Mesenchymal stem cell (in vitro differentiated cells and primary cell): ENCODE measurements at regions not wholly inside any gene's neighbourhood (a gene's known extent, or its start where the extent isn't known, plus 50 kb on each side); places are given as distances from the start of the nearest gene placed in this dataset.

Experiments
- DNase-seq: peaks from one replicate; pipeline ENCODE4 v3.0.0-alpha.2; 2013
- H2AFZ ChIP-seq: one replicate; pipeline ENCODE4 v1.6.1; 2013; ENCODE audit warnings: low read depth, mild to moderate bottlenecking, control low read depth, inconsistent platforms, low read length, moderate library complexity
- H2AK5ac ChIP-seq: 2 replicates; pipeline ENCODE4 v1.6.1; 2013; ENCODE audit warnings: low read length, moderate library complexity, mild to moderate bottlenecking, inconsistent platforms; ENCODE audit not compliant: severe bottlenecking
- H2BK120ac ChIP-seq: one replicate; pipeline ENCODE4 v1.6.1; 2013; ENCODE audit warnings: low read depth, mild to moderate bottlenecking, inconsistent platforms, low read length, moderate library complexity
- H2BK12ac ChIP-seq, 2 experiments: one replicate each; pipeline ENCODE4 v1.6.1; 2013; ENCODE audit warnings: inconsistent platforms in 2 of 2, low read length in 2 of 2, mild to moderate bottlenecking in 2 of 2, moderate library complexity in 2 of 2, control low read depth in 1 of 2
- H2BK15ac ChIP-seq: one replicate; pipeline ENCODE4 v1.6.1; 2013; ENCODE audit warnings: mild to moderate bottlenecking, low read depth, inconsistent platforms; ENCODE audit not compliant: poor library complexity, severe bottlenecking
- H2BK5ac ChIP-seq: 2 replicates; pipeline ENCODE4 v1.6.1; 2013; ENCODE audit warnings: low read depth, mild to moderate bottlenecking, low read length, control low read depth, inconsistent platforms; ENCODE audit not compliant: poor library complexity, severe bottlenecking
- H3K14ac ChIP-seq, 2 experiments: one replicate each; pipeline ENCODE4 v1.6.1; 2013; ENCODE audit warnings: inconsistent platforms in 2 of 2, low read length in 2 of 2, control low read depth in 1 of 2, mild to moderate bottlenecking in 1 of 2, moderate library complexity in 1 of 2
- H3K18ac ChIP-seq, 2 experiments: one replicate each; pipeline ENCODE4 v1.6.1; 2013; ENCODE audit warnings: inconsistent platforms in 2 of 2, low read length in 2 of 2, control low read depth in 1 of 2, low read depth in 1 of 2, mild to moderate bottlenecking in 1 of 2
- H3K23ac ChIP-seq, 2 experiments: one replicate each; pipeline ENCODE4 v1.6.1; 2013; ENCODE audit warnings: inconsistent platforms in 2 of 2, low read length in 2 of 2, mild to moderate bottlenecking in 2 of 2, moderate library complexity in 2 of 2, control low read depth in 1 of 2
- H3K27ac ChIP-seq: 2 replicates; pipeline ENCODE4 v1.5.1; 2013; ENCODE audit warnings: mild to moderate bottlenecking, moderate library complexity, low read length, control low read depth, inconsistent platforms; ENCODE audit not compliant: poor library complexity, severe bottlenecking
- H3K27me3 ChIP-seq, 2 experiments: 2 replicates each; pipeline versions ENCODE4 v1.6.1 to v1.7.0; 2013; ENCODE audit warnings: low read length in 2 of 2, mild to moderate bottlenecking in 2 of 2, moderate library complexity in 2 of 2, control low read depth in 1 of 2, inconsistent platforms in 1 of 2; ENCODE audit not compliant: control insufficient read depth in 1 of 2, insufficient read depth in 1 of 2
- H3K36me3 ChIP-seq, 2 experiments: 2 replicates each; pipeline versions ENCODE4 v1.6.1 to v1.7.0; 2013; ENCODE audit warnings: low read length in 2 of 2, control low read depth in 1 of 2, inconsistent platforms in 1 of 2, low read depth in 1 of 2, mild to moderate bottlenecking in 1 of 2; ENCODE audit not compliant: insufficient read depth in 2 of 2, control insufficient read depth in 1 of 2
- H3K4ac ChIP-seq, 2 experiments: one replicate each; pipeline ENCODE4 v1.6.1; 2013; ENCODE audit warnings: inconsistent platforms in 2 of 2, low read length in 2 of 2, mild to moderate bottlenecking in 2 of 2, moderate library complexity in 2 of 2, control low read depth in 1 of 2, low read depth in 1 of 2
- H3K4me1 ChIP-seq: 2 replicates; pipeline ENCODE4 v1.6.1; 2013; ENCODE audit warnings: low read depth, low read length, control low read depth; ENCODE audit not compliant: control insufficient read depth, insufficient read depth
- H3K4me2 ChIP-seq: 2 replicates; pipeline ENCODE4 v1.6.1; 2013; ENCODE audit warnings: low read length, mild to moderate bottlenecking, inconsistent platforms; ENCODE audit not compliant: poor library complexity, severe bottlenecking
- H3K4me3 ChIP-seq, 2 experiments: 2 replicates each; pipeline versions ENCODE4 v1.5.1 to v1.7.0; 2013; ENCODE audit warnings: low read length in 2 of 2, mild to moderate bottlenecking in 2 of 2, control low read depth in 1 of 2, low read depth in 1 of 2; ENCODE audit not compliant: insufficient read depth in 1 of 2
- H3K79me1 ChIP-seq: replicated peaks from 2 replicates; pipeline ENCODE4 v1.6.1; 2013; ENCODE audit warnings: mild to moderate bottlenecking, control low read depth, low read length, inconsistent platforms; ENCODE audit not compliant: poor library complexity, severe bottlenecking
- H3K9ac ChIP-seq: 2 replicates; pipeline ENCODE4 v1.7.0; 2013; ENCODE audit warnings: mild to moderate bottlenecking, low read length, moderate library complexity
- H3K9me3 ChIP-seq: 2 replicates; pipeline ENCODE4 v1.7.0; 2013; ENCODE audit warnings: mild to moderate bottlenecking, low read length; ENCODE audit not compliant: control insufficient read depth
- H4K8ac ChIP-seq: one replicate; pipeline ENCODE4 v1.6.1; 2013; ENCODE audit warnings: inconsistent platforms, mild to moderate bottlenecking, low read length, moderate library complexity
- H4K91ac ChIP-seq: one replicate; pipeline ENCODE4 v1.6.1; 2013; ENCODE audit warnings: mild to moderate bottlenecking, low read length, inconsistent platforms
- WGBS: methylation state at CpG from one replicate; pipeline ENCODE4 v1.1.7; 2013; ENCODE audit warnings: mixed read lengths; 5-methylcytosine and 5-hydroxymethylcytosine counted together

GRCh38 chr10:58082248-58082647 lies 185.4 kb downstream of the IPMK start:
- no peak overlapping the region for H2AK5ac ChIP-seq
- 90% methylated on average over 2 of the region's 3 CpGs for WGBS
- no peak overlapping the region for H2BK5ac ChIP-seq
- no peak overlapping the region for H3K4me2 ChIP-seq
- H2AFZ ChIP-seq, result no peak overlapping the region
- H2BK15ac ChIP-seq, result no peak overlapping the region
- no peaks in the 10 kb centered on the region for H3K79me1 ChIP-seq
- no peak overlapping the region for H3K23ac ChIP-seq
- H3K4ac ChIP-seq, result no peak overlapping the region
- H3K4me1 ChIP-seq, result no peaks in the 10 kb centered on the region
- no peak overlapping the region for H3K18ac ChIP-seq
- H3K27me3 ChIP-seq, result peaks cover 0 to 8% of the 10 kb centered on the region in 2 experiments
- no peak overlapping the region for H3K4me3 ChIP-seq
- H3K9me3 ChIP-seq, result no peaks in the 10 kb centered on the region
- no peaks in the 10 kb centered on the region for H3K36me3 ChIP-seq
- H3K27ac ChIP-seq, result no peak overlapping the region
- no peak overlapping the region for H3K14ac ChIP-seq
- DNase-seq, result no peak
- H3K9ac ChIP-seq, result no peak overlapping the region
- H4K91ac ChIP-seq, result no peak overlapping the region
- H4K8ac ChIP-seq, result no peak overlapping the region
- H2BK120ac ChIP-seq, result no peak overlapping the region
- H2BK12ac ChIP-seq, result no peak overlapping the region

- Histone ChIP-seq H3K79me1 (no peaks in the 10 kb centered on the region), H3K27me3 (peaks cover 0 to 8% of the 10 kb centered on the region in 2 experiments), H3K9me3 (no peaks in the 10 kb centered on the region), H3K9ac (no peak overlapping the region), H4K8ac (no peak overlapping the region), H3K27ac (no peak overlapping the region), H3K4me1 (no peaks in the 10 kb centered on the region), H2BK15ac (no peak overlapping the region), H3K36me3 (no peaks in the 10 kb centered on the region), H3K4me2 (no peak overlapping the region), H2BK5ac (no peak overlapping the region), H3K4me3 (no peak overlapping the region), H3K14ac (no peak overlapping the region), H2AFZ (no peak overlapping the region), H3K23ac (no peak overlapping the region), H3K4ac (no peak overlapping the region), H2BK12ac (no peak overlapping the region), H4K91ac (no peak overlapping the region), H3K18ac (no peak overlapping the region), H2AK5ac (no peak overlapping the region), H2BK120ac (no peak overlapping the region)
- WGBS, result 36% methylated on average over 2 of the region's 2 CpGs
- no peak for DNase-seq
Observed at GRCh38 chr10:58081353-58081752, 186.3 kb downstream of the IPMK start.

GRCh38 chr10:58079461-58079860 lies 188.2 kb downstream of the IPMK start:
- H2AFZ ChIP-seq, result no peak overlapping the region
- H2BK120ac ChIP-seq, result no peak overlapping the region
- no peak overlapping the region for H3K4me2 ChIP-seq
- no peak overlapping the region for H4K8ac ChIP-seq
- H3K4me3 ChIP-seq, result no peak overlapping the region
- no peak overlapping the region for H3K9ac ChIP-seq
- no peak overlapping the region for H2BK5ac ChIP-seq
- no peak overlapping the region for H3K18ac ChIP-seq
- H3K4ac ChIP-seq, result no peak overlapping the region
- H3K79me1 ChIP-seq, result no peaks in the 10 kb centered on the region
- no peak overlapping the region for H2AK5ac ChIP-seq
- H2BK15ac ChIP-seq, result no peak overlapping the region
- no peak overlapping the region for H4K91ac ChIP-seq
- no peak overlapping the region for H3K23ac ChIP-seq
- WGBS, result 84% methylated on average over 2 of the region's 2 CpGs
- H3K14ac ChIP-seq, result no peak overlapping the region
- DNase-seq, result no peak
- no peaks in the 10 kb centered on the region for H3K36me3 ChIP-seq
- H3K27me3 ChIP-seq, result no peaks in the 10 kb centered on the region
- H2BK12ac ChIP-seq, result no peak overlapping the region
- no peaks in the 10 kb centered on the region for H3K4me1 ChIP-seq
- no peak overlapping the region for H3K27ac ChIP-seq
- no peaks in the 10 kb centered on the region for H3K9me3 ChIP-seq

DNA sequence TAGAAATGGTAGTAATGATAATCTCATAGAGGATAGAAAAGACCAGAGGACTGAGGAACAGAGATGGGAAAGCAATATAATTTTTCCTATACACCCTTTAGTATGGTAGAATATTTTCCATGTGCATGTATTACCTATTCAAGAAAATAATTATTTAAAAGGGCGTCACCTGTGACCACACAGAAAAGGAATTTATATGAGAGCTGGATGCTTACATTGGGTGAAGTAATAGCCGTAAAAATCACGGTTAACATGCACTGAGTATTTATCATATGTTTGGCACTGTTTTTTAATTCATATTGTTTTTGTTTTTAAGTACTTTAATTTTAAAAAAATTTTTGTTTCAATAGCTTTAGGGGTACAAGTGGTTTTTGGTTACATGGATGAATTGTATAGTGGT lies 195.1 kb downstream of the IPMK start:
- H3K14ac ChIP-seq, result no peak overlapping the region
- H3K23ac ChIP-seq, result no peak overlapping the region
- H3K4me2 ChIP-seq, result no peak overlapping the region
- 89% methylated on average over 3 of the region's 3 CpGs for WGBS
- H2AK5ac ChIP-seq, result no peak overlapping the region
- no peak for DNase-seq
- no peaks in the 10 kb centered on the region for H3K36me3 ChIP-seq
- no peaks in the 10 kb centered on the region for H3K9me3 ChIP-seq
- H4K8ac ChIP-seq, result no peak overlapping the region
- no peaks in the 10 kb centered on the region for H3K4me1 ChIP-seq
- no peak overlapping the region for H2BK120ac ChIP-seq
- no peak overlapping the region for H2BK12ac ChIP-seq
- no peaks in the 10 kb centered on the region for H3K79me1 ChIP-seq
- no peak overlapping the region for H3K4ac ChIP-seq
- peaks cover 0 to 45% of the 10 kb centered on the region in 2 experiments for H3K27me3 ChIP-seq
- no peak overlapping the region for H2AFZ ChIP-seq
- no peak overlapping the region for H2BK5ac ChIP-seq
- no peak overlapping the region for H3K18ac ChIP-seq
- H3K4me3 ChIP-seq, result no peak overlapping the region
- no peak overlapping the region for H4K91ac ChIP-seq
- no peak overlapping the region for H3K9ac ChIP-seq
- H3K27ac ChIP-seq, result no peak overlapping the region
- H2BK15ac ChIP-seq, result no peak overlapping the region
